Esophagus muscularis mucosa (tissue), 4 donors: ENCODE measurements at regions not wholly inside any gene's neighbourhood (a gene's known extent, or its start where the extent isn't known, plus 50 kb on each side); places are given as distances from the start of the nearest gene placed in this dataset.

Experiments
- DNase-seq: peaks from one replicate; pipeline ENCODE4 v3.0.0-alpha.2; 2017; ENCODE audit errors: extremely low spot score
- H3K27ac ChIP-seq, 4 donors: fragments of 200-600 bp; sonication (generic); replicated peaks in 1 of 4; 1 replicate in 3 of 4; 2 replicates in 1 of 4; pipeline ENCODE4 v1.5.1; 2016 to 2019; ENCODE audit warnings: mild to moderate bottlenecking in 1 of 4
- H3K27me3 ChIP-seq, 4 donors: fragments of 200-600 bp; sonication (generic); one replicate each; pipeline versions ENCODE4 v1.5.1 to v1.6.0; 2016 to 2019
- H3K36me3 ChIP-seq, 4 donors: fragments of 200-600 bp; sonication (generic); one replicate each; pipeline ENCODE4 v1.5.1; 2016 to 2019
- H3K4me1 ChIP-seq, 4 donors: fragments of 200-600 bp; sonication (generic); one replicate each; pipeline ENCODE4 v1.5.1; 2016 to 2019
- H3K4me3 ChIP-seq, 4 donors: fragments of 200-600 bp; sonication (generic); 1 replicate in 2 of 4; 2 replicates in 2 of 4; pipeline ENCODE4 v1.5.1; 2016 to 2019; ENCODE audit warnings: mild to moderate bottlenecking in 4 of 4, moderate library complexity in 1 of 4
- H3K9me3 ChIP-seq, 4 donors: fragments of 200-600 bp; sonication (generic); 1 replicate in 3 of 4; 2 replicates in 1 of 4; pipeline ENCODE4 v1.5.1; 2016 to 2019
- EP300 ChIP-seq: sonication (generic); formaldehyde crosslinking; IDR thresholded peaks from one replicate; pipeline ENCODE4 v1.6.1; 2017; ENCODE audit warnings: antibody characterized with exemption
- POLR2A ChIP-seq: fragments of 450-650 bp; IDR thresholded peaks from one replicate; pipeline ENCODE4 v1.6.1; 2017; ENCODE audit warnings: antibody characterized with exemption, moderate library complexity, mild to moderate bottlenecking, low read depth
- POLR2AphosphoS5 ChIP-seq, 2 donors: sonication (generic); formaldehyde crosslinking; IDR thresholded peaks; one replicate each; pipeline ENCODE4 v1.6.1; 2017; ENCODE audit warnings: antibody characterized with exemption in 2 of 2
- WGBS: methylation state at CpG from one replicate; pipeline ENCODE4 v1.1.5; 2018; 5-methylcytosine and 5-hydroxymethylcytosine counted together
- intact Hi-C: fragments of 100-400 bp; cut with DNase I; formaldehyde crosslinking; loops from one replicate; pipeline ENCODE4 v1.15.1; 2023
- TF ChIP-seq, protein P1 (sequence below), 3 experiments: fragments of 200-600 bp in 2 of 3; fragments of 450-650 bp in 1 of 3; sonication (generic) in 2 of 3; IDR thresholded peaks; one replicate each; pipeline ENCODE4 v1.5.1; 2017 to 2019; ENCODE audit warnings: antibody characterized with exemption in 3 of 3, mild to moderate bottlenecking in 2 of 3, moderate library complexity in 1 of 3

DNA sequence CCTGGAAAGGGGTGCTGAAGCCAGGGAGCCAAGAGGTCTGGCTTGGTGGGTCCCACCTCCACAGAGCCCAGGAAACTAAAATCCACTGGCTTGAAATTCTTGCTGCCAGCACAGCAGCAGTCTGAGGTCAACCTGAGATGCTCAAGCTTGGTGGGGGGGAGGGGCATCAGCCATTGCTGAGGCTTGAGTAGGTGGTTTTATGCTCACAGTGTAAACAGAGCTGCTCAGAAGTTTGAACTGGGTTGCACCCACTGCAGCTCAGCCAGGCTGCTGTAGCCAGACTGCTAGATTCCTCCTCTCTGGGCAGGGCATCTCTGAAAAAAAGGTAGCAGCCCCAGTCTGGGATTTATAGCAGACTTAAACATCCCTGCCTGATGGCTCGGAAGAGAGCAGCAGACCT lies 55.5 kb upstream of the FBXL17 start:
- TF ChIP-seq POLR2AphosphoS5 (IDR thresholded peaks at IDR 0.05) (no peak), POLR2A (no peak), EP300 (no peak)
- TF ChIP-seq, protein P1, sequence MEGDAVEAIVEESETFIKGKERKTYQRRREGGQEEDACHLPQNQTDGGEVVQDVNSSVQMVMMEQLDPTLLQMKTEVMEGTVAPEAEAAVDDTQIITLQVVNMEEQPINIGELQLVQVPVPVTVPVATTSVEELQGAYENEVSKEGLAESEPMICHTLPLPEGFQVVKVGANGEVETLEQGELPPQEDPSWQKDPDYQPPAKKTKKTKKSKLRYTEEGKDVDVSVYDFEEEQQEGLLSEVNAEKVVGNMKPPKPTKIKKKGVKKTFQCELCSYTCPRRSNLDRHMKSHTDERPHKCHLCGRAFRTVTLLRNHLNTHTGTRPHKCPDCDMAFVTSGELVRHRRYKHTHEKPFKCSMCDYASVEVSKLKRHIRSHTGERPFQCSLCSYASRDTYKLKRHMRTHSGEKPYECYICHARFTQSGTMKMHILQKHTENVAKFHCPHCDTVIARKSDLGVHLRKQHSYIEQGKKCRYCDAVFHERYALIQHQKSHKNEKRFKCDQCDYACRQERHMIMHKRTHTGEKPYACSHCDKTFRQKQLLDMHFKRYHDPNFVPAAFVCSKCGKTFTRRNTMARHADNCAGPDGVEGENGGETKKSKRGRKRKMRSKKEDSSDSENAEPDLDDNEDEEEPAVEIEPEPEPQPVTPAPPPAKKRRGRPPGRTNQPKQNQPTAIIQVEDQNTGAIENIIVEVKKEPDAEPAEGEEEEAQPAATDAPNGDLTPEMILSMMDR (IDR thresholded peaks at IDR 0.05): no peak
- no peak for DNase-seq
- H3K36me3 ChIP-seq: no peaks in the 10 kb centered on the region
- no peaks in the 10 kb centered on the region for H3K27me3 ChIP-seq
- WGBS: 63% methylated on average over 1 of the region's 1 CpG
- no peak overlapping the region for H3K4me3 ChIP-seq
- no peak overlapping the region for H3K27ac ChIP-seq
- intact Hi-C loops: no loop called here
- no peaks in the 10 kb centered on the region for H3K9me3 ChIP-seq
- H3K4me1 ChIP-seq: no peaks in the 10 kb centered on the region

DNA sequence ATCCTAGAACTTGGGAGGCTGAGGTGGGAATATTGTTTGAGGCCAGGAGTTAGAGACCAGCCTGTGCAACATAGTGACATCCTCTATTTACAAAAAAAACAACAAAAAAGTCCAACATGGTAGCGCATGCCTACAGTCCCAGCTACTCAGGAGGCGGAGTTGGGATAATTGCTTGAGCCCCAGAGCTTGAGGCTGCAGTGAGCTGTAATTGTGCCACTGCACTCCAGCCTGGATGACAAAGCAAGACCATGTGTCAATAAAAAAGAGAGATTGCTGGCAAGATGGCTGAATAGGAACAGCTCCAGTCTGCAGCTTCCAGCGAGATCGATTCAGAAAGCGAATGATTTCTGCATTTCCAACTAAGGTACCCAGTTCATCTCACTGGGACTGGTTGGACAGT lies 54.8 kb upstream of the FBXL17 start:
- Histone ChIP-seq H3K4me3 (no peak overlapping the region), H3K27me3 (no peaks in the 10 kb centered on the region), H3K36me3 (no peaks in the 10 kb centered on the region), H3K4me1 (no peaks in the 10 kb centered on the region), H3K27ac (no peak overlapping the region), H3K9me3 (no peaks in the 10 kb centered on the region)
- no peak for DNase-seq
- intact Hi-C loops: no loop called here
- TF ChIP-seq POLR2A (no peak), EP300 (no peak), POLR2AphosphoS5 (IDR thresholded peaks at IDR 0.05) (no peak)
- TF ChIP-seq, protein P1 (IDR thresholded peaks at IDR 0.05): no peak
- WGBS: 81% methylated on average over 5 of the region's 5 CpGs

DNA sequence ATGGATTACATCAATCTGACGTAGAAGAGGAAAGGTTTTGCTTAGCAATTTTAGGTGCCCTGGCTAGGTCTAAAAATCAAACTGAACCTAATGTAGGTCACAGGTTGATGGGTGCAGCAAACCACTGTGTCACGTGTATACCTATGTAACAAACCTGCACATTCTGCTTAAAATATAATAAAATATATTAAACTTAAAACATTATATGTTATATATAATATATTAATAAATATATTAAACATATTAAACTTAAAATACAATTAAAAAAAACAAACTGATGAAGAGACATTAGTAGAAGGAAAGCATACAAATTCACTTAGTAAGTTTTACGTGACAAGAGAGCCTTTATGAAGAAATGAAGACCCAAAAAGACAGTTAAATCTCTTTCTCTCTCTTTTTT lies 51.7 kb upstream of the FBXL17 start:
- Histone ChIP-seq H3K4me3 (no peak overlapping the region), H3K27me3 (no peaks in the 10 kb centered on the region), H3K36me3 (no peaks in the 10 kb centered on the region), H3K27ac (no peak overlapping the region), H3K9me3 (no peaks in the 10 kb centered on the region), H3K4me1 (no peaks in the 10 kb centered on the region)
- intact Hi-C loops: no loop called here
- 83% methylated on average over 3 of the region's 3 CpGs for WGBS
- no peak for DNase-seq
- TF ChIP-seq EP300 (no peak), POLR2A (no peak), POLR2AphosphoS5 (IDR thresholded peaks at IDR 0.05) (no peak)
- TF ChIP-seq, protein P1 (IDR thresholded peaks at IDR 0.05): no peak

DNA sequence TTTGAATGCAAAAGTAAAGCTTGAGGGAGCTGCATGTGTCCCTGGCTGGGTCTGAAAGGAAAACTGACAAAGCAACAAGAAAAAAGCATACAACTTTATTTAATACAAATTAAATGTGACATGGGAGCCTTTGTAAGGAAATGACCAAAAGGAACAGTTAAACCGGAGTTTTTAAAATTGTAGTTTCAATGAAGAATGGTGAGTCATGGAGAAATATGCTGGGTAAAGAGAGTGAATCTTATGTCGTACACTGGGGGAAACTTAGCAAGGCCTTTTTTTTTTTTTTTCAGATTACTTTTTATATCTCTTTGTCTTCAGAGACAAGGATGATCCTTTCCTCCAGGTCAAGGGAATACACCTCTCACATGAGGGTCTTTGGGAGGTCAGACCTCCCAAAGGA lies 50.1 kb upstream of the FBXL17 start:
- intact Hi-C loops: no loop called here
- WGBS: 74% methylated on average over 2 of the region's 2 CpGs
- H3K36me3 ChIP-seq: no peaks in the 10 kb centered on the region

More for the DNA sequence above, 50.1 kb upstream of the FBXL17 start:
- Histone ChIP-seq H3K4me1 (no peaks in the 10 kb centered on the region), H3K4me3 (no peak overlapping the region), H3K27me3 (no peaks in the 10 kb centered on the region), H3K27ac (no peak overlapping the region), H3K9me3 (no peaks in the 10 kb centered on the region)
- TF ChIP-seq POLR2A (no peak), POLR2AphosphoS5 (IDR thresholded peaks at IDR 0.05) (no peak), EP300 (no peak)
- TF ChIP-seq, protein P1 (IDR thresholded peaks at IDR 0.05): no peak
- DNase-seq: no peak
